ENCODE measurements at regions not wholly inside any gene's neighbourhood (a gene's known extent, or its start where the extent isn't known, plus 50 kb on each side); places are given as distances from the start of the nearest gene placed in this dataset.

DNA sequence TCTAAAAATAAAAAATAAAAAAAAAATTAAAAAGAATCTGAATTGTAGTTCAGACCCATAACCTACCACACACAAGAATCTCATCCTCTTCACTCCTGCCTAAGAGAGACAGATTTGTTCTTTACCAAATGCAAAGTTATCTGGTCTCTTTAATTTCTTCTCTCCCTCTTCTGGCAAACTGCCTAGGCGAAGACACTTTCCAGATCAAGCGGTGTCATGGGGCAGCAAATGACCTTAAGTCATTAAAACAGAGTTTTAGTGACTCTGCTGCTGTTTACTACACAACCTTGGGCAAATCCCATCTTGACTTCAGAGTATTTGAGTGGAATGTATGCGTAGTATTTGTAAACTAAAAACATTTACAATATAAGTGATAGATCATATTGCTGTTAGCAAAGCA lies 60.9 kb upstream of the NID2 start:
- TF ChIP-seq SMC3 (IDR thresholded peaks at IDR 0.05; ENCODE audit: low read depth, low read length): no peak
- no peak for TF ChIP-seq YY1 (IDR thresholded peaks at IDR 0.05; ENCODE audit: low read depth)
- TF ChIP-seq, protein P1, sequence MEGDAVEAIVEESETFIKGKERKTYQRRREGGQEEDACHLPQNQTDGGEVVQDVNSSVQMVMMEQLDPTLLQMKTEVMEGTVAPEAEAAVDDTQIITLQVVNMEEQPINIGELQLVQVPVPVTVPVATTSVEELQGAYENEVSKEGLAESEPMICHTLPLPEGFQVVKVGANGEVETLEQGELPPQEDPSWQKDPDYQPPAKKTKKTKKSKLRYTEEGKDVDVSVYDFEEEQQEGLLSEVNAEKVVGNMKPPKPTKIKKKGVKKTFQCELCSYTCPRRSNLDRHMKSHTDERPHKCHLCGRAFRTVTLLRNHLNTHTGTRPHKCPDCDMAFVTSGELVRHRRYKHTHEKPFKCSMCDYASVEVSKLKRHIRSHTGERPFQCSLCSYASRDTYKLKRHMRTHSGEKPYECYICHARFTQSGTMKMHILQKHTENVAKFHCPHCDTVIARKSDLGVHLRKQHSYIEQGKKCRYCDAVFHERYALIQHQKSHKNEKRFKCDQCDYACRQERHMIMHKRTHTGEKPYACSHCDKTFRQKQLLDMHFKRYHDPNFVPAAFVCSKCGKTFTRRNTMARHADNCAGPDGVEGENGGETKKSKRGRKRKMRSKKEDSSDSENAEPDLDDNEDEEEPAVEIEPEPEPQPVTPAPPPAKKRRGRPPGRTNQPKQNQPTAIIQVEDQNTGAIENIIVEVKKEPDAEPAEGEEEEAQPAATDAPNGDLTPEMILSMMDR (IDR thresholded peaks at IDR 0.05): no peak
- no peak for TF ChIP-seq GABPA (IDR thresholded peaks at IDR 0.05; ENCODE audit: low read depth)
- no peak for TF ChIP-seq EP300 (IDR thresholded peaks at IDR 0.05; ENCODE audit: borderline replicate concordance in 1 of 2, low read depth in 1 of 2, low read length in 1 of 2)
- no peak for TF ChIP-seq POLR2AphosphoS5 (IDR thresholded peaks at IDR 0.05; ENCODE audit: low read depth, low read length)
- no peak for TF ChIP-seq EZH2phosphoT487 (IDR thresholded peaks at IDR 0.05; ENCODE audit: borderline replicate concordance, low read depth)
- TF ChIP-seq JUND (IDR thresholded peaks at IDR 0.05): no peak
- TF ChIP-seq RCOR1 (IDR thresholded peaks at IDR 0.05; ENCODE audit: low read length): no peak
